Activated CD8-positive, alpha-beta memory T cell treated with anti-CD3 and anti-CD28 coated beads for 4 hours (primary cell): ENCODE measurements at regions not wholly inside any gene's neighbourhood (a gene's known extent, or its start where the extent isn't known, plus 50 kb on each side); places are given as distances from the start of the nearest gene placed in this dataset.
"Not testable (repeated sequence)": the region's sequence is repeated elsewhere in the genome, so short reads cannot be mapped to it uniquely, and the experiment has no call there.

Source experiments
- DNase-seq, 2 donors: peaks; one replicate each; pipeline ENCODE4 v3.0.0-alpha.2; 2020; ENCODE audit warnings: low read depth in 2 of 2

DNA sequence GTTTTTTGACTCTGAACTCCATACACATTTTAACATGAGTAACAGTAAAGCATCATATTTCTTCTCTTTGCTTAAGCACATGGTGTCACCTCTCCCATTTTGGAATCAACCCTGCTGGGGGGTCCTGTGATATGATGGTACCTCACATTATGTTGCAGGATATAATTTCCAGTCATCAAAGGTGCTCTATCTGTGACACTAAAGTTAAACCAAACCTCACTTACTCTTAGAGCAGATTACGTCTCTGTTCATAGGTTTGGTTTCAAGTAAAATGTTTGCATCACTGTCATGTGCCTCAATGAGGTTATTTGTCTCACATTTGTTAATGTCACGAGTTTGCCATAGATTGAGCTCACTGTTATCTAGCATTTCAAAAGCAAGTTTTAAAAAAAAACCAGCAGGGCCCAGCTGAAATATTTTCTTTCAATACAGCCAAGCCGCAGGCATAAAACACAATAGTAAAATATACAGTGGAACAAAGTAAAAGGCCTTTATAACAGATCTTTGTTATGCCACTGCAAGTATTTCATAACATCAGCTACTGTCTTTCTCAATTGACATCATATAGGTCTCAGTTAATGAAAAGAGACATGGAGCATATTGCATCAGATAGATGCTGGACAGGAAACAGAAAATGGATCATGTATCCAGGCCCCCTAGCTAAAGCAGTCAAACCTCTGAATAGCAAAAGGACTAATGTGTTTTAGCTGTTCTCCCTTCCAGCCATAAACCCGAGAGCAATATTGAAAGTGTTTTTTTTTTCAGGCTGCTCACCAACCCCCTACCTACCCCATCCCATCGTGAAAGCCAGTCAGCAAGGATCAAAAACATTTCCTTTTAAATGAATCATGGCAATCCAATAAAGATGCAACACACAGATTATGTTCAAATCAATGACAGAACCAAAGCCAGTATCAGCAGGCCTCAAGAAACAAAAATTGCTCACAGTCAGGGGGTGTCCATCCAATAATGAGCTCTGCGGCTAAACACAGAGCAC, 182.1 kb upstream of the ITGA1 start:
- DNase-seq = no peak

- no peak for DNase-seq
These were observed 180.4 kb upstream of the ITGA1 start for GRCh38 chr5:52607227-52607824.

DNA sequence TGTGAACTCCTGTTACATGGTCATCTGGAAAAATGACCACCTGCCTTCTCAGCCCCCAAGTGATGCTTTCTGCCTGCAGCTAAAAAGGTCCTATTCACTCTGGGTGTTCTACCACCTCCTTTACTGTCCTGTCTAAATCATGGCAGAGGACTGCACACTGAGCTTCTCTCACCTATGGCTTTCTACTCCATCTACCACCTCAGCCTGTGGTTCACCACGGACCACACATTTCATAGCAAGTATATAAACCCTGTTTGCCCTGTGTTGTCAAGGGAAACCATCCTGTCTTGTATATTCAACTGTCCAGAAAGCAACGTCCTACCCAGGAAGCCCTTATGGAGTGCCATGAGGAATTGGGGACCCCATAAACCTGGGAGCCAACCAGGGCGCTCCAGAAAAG, 167.4 kb upstream of the ITGA1 start:
- no peak for DNase-seq

DNA sequence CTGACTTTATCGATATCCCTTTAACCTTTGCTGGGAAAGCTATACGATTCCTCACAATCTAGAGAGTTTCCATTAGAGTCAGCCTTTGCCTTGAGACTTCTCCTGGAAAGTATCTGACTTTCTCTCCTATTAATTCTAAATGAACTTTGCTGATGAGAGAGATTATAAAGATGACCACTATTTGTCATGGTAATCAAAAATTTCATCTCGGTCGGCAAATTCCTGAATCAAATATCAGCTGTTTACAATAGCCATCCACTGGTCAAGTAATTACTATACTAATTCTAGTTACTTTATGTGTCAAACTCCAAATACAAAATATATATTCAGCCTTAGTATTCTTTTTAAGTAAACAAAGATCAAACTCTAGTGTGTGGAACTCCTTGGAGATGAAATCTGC, 164.4 kb upstream of the ITGA1 start:
- no peak for DNase-seq

DNA sequence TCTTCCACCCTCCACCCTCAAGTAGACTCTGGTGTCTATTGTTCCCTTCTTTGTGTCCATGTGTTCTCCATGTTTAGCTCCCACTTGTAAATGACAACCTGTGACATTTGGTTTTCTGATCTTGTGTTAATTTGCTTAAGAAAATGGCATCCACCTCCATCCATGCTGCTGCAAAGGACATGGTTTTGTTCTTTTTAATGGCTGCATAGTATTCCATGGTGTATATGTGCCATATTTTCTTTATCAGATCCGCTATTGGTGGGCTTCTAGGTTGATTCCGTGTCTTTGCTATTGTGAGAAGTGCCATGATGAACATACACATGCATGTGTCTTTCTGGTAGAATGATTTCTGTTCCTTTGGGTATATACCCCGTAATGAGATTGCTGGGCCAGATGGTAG, 163.4 kb upstream of the ITGA1 start:
- DNase-seq = no peak

DNA sequence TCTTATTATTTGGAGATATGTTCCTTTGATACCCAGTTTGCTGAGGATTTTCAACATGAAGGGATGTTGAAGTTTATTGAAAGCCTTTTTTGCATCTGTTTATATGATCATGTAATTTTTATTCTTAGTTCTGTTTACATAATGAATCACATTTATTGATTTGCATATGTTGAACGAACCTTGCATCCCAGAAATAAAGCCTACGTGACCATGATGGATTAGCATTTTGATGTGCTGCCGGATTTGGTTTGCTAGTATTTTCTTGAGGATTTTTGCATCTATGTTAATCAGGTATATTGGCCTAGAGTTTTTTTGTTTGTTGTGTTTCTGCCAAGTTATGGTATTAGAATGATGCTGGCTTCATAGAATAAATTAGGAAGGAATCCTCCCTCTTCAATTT, 161.4 kb upstream of the ITGA1 start:
- DNase-seq = no peak

DNA sequence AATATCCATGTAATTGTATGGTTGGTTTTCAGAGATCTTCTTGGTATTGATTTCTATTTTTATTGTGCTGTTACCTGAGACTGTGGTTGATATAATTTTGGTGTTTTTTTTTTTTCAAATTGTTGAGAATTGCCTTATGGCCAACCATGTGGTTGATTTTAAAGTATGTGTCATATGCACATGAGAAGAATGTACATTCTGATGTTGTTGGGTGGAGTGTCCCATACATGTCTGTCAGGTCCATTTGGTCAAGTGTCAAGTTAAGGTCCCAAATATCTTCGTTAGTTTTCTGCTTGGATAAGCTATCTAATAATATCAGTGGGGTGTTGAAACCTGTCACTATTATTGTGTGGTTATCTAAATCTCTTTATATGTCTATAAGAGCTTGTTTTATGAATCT, 160.0 kb upstream of the ITGA1 start:
- DNase-seq = no peak

DNA sequence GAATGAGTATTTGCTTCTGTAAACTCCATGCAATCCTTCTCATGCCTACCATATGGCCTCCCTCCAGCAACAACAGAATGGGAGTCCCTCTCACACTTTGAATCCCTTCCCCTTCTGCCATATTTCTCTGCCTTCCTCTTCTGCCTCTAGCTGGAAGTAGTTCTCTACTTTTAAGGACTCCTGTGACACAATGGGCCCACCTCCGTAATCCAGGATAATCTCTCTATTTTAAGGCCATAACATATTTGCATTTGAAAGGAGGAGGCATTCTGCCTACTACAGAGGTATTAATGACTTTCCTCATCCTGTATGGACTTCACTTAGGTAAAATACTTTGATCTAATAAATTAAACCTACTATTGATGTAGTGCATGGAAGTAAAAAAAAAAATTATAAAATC, 155.4 kb upstream of the ITGA1 start:
- DNase-seq = no peak

- not testable (repeated sequence) for DNase-seq
These were observed 153.5 kb upstream of the ITGA1 start for GRCh38 chr5:52634171-52634570.

DNA sequence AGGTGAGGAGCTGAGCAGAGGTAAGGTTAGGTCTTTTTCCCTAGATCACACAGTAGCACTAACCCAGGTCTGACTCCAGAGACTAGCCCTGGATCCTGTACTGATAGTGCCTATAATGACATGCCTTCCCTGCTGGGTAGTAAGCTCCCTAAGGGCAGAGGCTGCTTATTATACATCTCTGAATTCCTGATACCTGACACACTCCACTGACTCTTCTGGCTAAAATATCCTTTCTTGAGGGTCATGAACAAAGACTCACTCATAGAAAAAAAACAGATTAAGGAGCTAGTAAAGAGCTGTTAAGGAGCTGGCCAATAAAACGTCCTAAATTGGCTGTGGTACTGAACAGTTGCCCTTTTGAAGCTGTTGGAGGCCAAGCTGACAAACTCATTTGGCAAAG, 149.0 kb upstream of the ITGA1 start:
- no peak for DNase-seq

DNA sequence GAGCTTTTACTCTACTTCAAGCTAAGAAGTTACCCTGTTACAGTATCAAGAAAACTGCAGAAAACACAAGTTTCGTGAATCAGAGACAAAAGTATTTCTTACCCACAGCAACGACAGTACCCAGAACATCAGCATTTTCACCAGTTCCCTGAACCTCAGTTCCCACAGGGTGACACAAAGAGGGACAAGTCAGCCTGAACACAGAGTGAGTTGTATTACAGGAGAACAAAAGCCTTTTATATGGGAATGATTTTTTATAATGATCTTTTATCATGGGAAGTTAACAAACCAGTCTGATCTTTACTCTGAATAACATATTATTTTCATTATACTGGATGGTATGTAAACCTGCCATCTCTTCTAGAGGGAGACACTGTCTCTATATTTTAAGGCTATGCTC, 139.0 kb upstream of the ITGA1 start:
- DNase-seq = no peak

DNA sequence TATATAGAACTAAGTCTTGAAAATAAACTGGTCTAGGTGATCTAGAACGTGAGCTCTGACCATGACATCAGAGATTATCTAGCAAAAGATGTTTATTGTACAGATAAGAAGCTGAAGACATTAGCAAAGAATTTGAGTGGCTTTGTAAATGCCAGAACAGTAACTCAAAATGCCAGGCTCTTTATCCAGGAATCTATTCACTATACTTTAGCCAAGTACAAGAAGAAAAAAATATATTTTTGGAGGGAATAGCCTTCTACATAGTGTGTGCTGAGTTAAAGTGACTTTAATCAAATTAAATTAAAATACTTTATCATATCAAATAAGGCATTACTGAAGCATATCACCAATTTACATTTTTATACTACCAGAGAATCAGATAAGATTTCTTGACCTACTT, 132.6 kb upstream of the ITGA1 start:
- no peak for DNase-seq

- DNase-seq = no peak
These were observed 131.0 kb upstream of the ITGA1 start for GRCh38 chr5:52656569-52657246.

GRCh38 chr5:52657247-52657645, 130.5 kb upstream of the ITGA1 start:
- no peak for DNase-seq

- DNase-seq = no peak
These were observed 129.5 kb upstream of the ITGA1 start for GRCh38 chr5:52658246-52658645.

DNA sequence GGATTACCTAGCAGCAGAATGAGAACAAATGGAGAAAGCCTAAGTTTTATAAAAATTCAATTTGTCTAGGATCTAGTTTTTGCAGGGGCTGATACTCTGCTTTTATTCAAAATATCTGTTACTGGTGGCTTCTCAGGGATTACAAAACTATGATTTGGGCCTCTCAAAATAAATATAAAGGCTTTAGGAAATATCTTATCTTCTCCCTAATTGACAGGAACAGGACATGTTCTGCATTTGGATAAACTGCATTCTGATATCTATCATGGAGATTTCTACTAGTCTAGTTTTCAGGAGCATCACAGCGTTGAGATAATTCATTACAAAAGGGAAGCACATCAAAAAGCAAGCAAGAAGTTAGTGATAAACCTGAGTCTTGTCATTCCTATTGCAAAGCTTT, 127.1 kb upstream of the ITGA1 start:
- no peak for DNase-seq

GRCh38 chr5:52661903-52662595, 125.7 kb upstream of the ITGA1 start:
- no peak for DNase-seq

GRCh38 chr5:52665559-52665958, 122.2 kb upstream of the ITGA1 start:
- DNase-seq = no peak

DNA sequence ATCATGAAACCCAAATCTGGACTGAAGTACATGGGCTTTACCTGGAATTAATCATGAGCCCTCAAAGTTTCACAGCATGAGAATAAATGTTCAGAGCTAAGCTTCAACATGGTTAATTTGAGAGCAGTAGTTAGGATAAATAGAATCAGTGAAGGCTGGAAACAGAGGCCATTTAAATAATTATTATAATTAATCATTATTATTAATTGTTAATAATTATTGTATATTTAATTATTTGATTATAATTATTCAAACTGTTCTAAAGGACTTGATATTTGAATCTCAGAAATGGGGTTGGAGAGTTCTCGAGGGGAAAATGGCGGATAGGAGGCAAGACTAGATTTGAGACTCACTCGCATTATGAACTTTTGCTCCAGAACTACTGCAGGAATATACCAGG, 119.6 kb upstream of the ITGA1 start:
- DNase-seq = no peak

GRCh38 chr5:52668544-52669185, 119.1 kb upstream of the ITGA1 start:
- no peak for DNase-seq

DNA sequence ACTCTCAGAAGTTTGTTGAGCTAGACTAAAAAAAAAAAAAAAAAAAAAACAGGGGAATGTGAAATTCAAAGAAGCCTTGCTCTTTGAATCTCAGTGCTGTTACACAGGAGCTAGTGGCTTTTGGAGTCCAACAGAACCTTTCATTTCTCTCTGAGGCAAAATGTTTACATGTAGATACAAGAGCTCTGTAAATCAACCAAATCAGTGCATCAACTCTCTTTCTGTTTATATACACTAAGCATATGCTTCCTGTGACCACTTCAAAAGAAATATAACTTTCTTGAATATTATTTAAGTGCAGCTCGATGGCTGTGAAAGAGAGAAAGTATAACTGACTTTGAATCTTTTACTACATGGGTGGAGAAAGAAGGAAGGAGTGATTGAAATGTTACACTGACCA, 115.3 kb upstream of the ITGA1 start:
- DNase-seq = no peak

DNA sequence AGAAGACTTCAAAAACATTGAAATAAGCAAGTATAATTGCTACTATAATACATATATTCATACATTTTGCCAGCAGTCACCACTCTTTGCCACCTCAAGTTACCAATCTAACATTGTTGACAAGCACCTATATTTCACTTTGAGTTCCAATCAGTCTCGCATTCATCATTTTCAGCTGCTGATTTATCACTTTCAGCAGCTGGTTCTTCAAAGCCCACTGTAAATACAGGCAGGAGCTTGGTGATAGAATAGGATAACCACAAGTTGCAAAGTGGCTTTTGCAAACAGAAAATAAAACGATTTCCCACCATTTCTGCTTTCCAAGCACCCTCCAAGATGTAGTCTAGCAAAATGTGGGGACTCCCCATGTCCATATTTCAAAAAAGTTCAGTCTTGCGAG, 114.2 kb upstream of the ITGA1 start:
- no peak for DNase-seq
